SHP77 (cell line): ENCODE measurements at regions not wholly inside any gene's neighbourhood (a gene's known extent, or its start where the extent isn't known, plus 50 kb on each side); places are given as distances from the start of the nearest gene placed in this dataset.
A peak's percentile ranks its signal among the peaks of the same experiment; 100 is the strongest.

Source experiments
- DNase-seq, 2 experiments: peaks; one replicate each; lab custom pipeline; 2025; lab: John Stamatoyannopoulos, UW

- DNase-seq, result no peak
Measured at GRCh38 chr4:52288212-52288855, 237.2 kb downstream of the SPATA18 start.

GRCh38 chr4:52290466-52290865, 239.4 kb downstream of the SPATA18 start:
- no peak for DNase-seq

GRCh38 chr4:52292245-52292644, 241.1 kb downstream of the SPATA18 start:
- DNase-seq, result no peak

GRCh38 chr4:52296341-52296740, 245.2 kb downstream of the SPATA18 start:
- no peak for DNase-seq

- DNase-seq, result no peak
Measured at GRCh38 chr4:52298444-52298843, 247.3 kb downstream of the SPATA18 start.

GRCh38 chr4:52299120-52299519, 248.0 kb downstream of the SPATA18 start:
- no peak for DNase-seq

- no peak for DNase-seq
Measured at GRCh38 chr4:52311464-52312125, 260.5 kb downstream of the SPATA18 start.

GRCh38 chr4:52312722-52313121, 261.6 kb downstream of the SPATA18 start:
- DNase-seq, result no peak

- DNase-seq, result no peak
Measured at GRCh38 chr4:52317361-52317879, 266.3 kb downstream of the SPATA18 start.

- DNase-seq, result no peak
Measured at GRCh38 chr4:52317981-52318380, 266.9 kb downstream of the SPATA18 start.

GRCh38 chr4:52329894-52330293, 278.8 kb downstream of the SPATA18 start:
- no peak for DNase-seq

- DNase-seq, result no peak
Measured at GRCh38 chr4:52343595-52343994, 292.5 kb downstream of the SPATA18 start.

GRCh38 chr4:52350926-52351325, 299.8 kb downstream of the SPATA18 start:
- DNase-seq, result no peak

GRCh38 chr4:52358366-52358765, 300.7 kb downstream of the USP46 start:
- DNase-seq, result no peak

GRCh38 chr4:52358883-52359321, 300.2 kb downstream of the USP46 start:
- DNase-seq, result no peak

- DNase-seq, result no peak
Measured at GRCh38 chr4:52366191-52366590, 292.9 kb downstream of the USP46 start.

GRCh38 chr4:52366621-52367020, 292.5 kb downstream of the USP46 start:
- no peak for DNase-seq

GRCh38 chr4:52367282-52367830, 291.7 kb downstream of the USP46 start:
- DNase-seq, result no peak

- DNase-seq, result peak in 1 of 2 experiments; percentile 38
Measured at GRCh38 chr4:52368895-52369294, 290.2 kb downstream of the USP46 start.

GRCh38 chr4:52369649-52370048, 289.5 kb downstream of the USP46 start:
- DNase-seq, result no peak

- DNase-seq, result no peak
Measured at GRCh38 chr4:52370576-52370975, 288.5 kb downstream of the USP46 start.

- DNase-seq, result no peak
Measured at GRCh38 chr4:52371841-52372240, 287.3 kb downstream of the USP46 start.

- DNase-seq, result no peak
Measured at GRCh38 chr4:52372269-52372668, 286.8 kb downstream of the USP46 start.
